ENCODE measurements at regions not wholly inside any gene's neighbourhood (a gene's known extent, or its start where the extent isn't known, plus 50 kb on each side); places are given as distances from the start of the nearest gene placed in this dataset.
"Not testable (repeated sequence)": the region's sequence is repeated elsewhere in the genome, so short reads cannot be mapped to it uniquely, and the experiment has no call there.

DNA sequence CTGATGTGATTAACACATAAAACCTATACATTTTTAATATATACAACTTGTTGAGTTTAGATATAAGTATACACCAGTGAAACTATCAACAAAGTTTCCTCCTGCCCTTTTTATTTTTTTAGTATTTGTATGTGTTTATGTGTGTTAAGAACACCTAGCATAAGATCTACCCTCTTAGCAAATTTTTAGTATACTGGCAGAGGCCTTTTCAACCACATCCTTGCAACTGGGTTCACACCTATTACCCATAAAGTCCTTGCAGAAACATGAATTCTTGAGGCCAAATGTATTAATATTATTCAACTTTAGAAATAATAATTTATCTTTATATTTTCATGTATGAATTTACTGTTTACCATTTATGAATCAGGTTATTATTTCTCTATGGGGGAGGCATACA is 119.7 kb upstream of the CRIM1 start:
- in situ Hi-C loops (cut with HindIII; ENCODE audit: low sequenced_read_pairs): no loop called here

DNA sequence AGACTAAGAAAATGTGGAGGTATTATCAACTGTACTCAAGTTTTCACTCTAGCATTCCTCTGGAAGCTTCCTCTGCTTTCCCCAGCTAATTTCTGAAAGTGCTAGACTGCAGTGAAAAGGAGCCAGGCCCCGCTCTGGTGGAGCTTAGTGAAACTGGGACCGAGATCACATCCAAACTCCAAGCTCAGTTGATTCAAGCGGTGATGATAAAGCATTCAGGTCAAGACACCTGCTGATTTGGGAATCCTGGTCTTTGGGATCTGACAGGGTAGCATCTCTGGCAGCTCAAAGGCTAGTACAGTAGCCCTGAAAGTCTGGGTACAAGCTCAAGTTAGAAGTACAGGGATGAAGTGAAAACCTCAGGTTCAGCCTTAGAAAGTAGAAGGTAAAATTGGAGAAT is 120.2 kb upstream of the CRIM1 start:
- in situ Hi-C loops (cut with HindIII; ENCODE audit: low sequenced_read_pairs): no loop called here

DNA sequence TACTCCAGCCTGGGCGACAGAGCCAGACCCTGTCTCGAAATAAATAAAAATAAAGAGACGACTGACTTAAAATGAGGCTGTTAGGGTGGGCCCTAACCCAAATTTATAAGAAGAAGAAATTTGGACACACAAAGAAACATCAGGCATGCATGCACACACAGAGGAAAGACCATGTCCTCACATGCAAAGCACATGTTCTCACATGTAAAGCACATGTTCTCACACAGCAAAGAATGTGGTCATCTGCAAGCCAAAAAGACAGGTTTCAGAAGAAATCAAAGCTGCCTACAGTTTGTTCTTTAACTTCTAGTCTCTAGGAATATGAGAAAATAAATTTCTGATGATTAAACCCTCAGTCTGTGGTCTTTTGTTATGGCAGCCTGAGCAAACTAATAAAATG is 132.3 kb upstream of the CRIM1 start:
- in situ Hi-C loops (cut with HindIII; ENCODE audit: low sequenced_read_pairs): no loop called here

- in situ Hi-C loops (cut with HindIII; ENCODE audit: low sequenced_read_pairs): no loop called here
Measured at GRCh38 chr2:36222485-36222884, 133.1 kb upstream of the CRIM1 start.

GRCh38 chr2:36214691-36215090 is 140.9 kb upstream of the CRIM1 start:
- in situ Hi-C loops (cut with HindIII; ENCODE audit: low sequenced_read_pairs): no loop called here

DNA sequence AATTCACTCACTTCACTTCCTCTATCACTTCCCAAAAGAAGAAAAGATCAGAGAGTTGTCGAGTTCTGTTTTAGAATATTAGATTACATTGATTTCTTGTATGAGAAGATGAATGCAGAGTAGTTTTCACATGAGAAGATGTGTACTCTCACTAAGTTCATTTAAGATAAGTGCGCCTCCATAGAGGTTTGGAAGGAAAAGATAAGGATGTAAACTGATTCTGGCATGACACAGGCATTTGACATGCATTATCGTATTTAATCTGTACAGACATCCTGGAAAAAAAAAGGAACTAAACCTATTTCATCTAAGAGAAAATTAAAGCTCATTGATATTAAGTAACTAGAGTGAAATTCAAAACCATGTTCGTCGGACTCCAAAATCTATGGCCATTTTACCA is 152.2 kb upstream of the CRIM1 start:
- in situ Hi-C loops (cut with HindIII; ENCODE audit: low sequenced_read_pairs): no loop called here

DNA sequence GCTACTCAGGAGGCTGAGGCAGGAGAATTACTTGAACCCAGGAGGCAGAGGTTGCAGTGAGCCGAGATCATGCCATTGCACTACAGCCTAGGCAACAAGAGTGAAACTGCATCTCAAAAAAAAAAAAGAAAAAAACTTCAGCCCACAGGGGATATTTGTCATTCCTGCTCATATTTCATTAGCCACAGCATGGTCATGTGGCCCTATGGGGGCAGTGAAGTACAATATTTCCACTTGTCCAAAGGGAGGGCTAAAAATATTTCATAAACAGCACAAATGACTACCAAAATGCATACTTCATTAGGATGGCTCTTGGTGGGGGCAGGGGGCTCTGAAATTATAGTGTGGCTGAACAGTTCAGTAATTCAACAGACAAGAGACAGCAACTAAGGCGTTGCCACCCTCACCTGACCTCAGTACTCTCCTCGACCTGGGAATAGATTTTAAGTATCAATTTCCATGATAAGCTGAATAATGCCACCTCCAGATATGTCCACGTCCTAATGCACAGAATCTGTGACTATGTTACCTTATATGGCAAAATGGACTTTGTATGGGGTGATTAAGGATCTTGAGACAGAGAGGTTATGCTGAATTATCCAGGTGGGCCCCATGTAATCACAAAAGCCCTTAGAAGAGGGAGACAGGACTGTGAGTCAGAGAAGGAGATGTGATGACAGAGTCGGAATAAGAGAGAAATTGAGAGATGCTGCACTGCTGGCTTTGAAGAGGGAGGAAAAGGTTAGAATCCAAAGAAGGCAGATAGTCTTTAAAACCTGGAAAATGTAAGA is 158.2 kb upstream of the CRIM1 start:
- in situ Hi-C loops (cut with HindIII; ENCODE audit: low sequenced_read_pairs): no loop called here

DNA sequence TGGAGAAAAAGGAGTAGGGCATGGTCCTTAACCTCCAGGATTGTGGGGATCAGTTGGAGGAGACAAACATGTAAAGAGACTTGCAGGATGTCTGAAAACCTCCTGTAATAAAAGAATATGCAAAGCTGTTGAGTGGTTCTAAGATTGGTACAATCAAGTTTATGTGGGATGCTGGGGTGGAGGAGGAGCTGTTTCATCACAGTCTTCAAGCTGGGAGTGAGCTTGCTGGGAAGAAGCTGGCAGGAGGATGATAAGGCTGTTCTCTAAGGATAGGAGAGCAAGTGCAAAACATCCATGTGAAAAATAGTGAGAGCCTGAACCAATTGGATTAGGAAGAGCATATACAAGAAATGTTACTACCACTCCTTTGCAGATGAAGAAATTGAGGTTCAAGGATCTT is 161.9 kb upstream of the CRIM1 start:
- in situ Hi-C loops (cut with HindIII; ENCODE audit: low sequenced_read_pairs): no loop called here

- in situ Hi-C loops (cut with HindIII; ENCODE audit: low sequenced_read_pairs): no loop called here
Measured at GRCh38 chr2:36192983-36193382, 162.6 kb upstream of the CRIM1 start.

DNA sequence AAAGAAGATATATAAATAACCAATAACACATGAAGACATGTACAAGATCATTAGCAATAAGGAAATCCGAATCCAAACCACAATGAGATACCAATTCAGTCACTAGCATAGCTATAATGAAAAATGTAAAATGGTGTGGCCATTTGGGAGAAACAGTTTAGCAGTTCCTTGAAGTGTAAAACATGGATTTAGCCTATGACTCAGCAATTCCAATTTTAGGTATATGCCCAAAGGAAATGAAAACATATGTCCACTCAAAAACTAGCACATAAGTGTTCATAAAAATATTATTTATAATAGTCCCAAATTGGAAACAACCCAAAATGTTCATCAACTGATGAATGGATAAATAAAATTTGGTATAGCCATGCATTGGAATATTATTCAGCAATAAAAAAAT is 165.5 kb upstream of the CRIM1 start:
- in situ Hi-C loops (cut with HindIII; ENCODE audit: low sequenced_read_pairs): no loop called here

DNA sequence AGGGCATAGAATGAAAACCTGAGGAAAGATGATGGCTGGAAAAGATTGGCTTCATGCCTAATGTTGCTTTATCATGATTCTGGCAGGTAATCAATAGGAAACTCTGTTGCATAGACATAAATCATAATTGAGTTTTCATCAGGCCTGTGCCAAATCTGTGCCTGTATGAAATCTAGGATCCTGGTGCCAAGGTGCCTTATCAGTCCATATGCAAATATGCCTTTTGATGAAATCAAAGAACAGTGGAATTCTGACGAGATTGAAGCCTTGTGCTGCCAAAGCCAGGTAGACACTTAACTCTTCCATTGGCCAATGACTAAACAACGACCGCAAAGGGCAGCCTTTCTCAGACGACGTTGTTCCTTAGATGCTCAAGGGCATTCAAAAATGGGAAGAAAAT is 170.0 kb upstream of the CRIM1 start:
- in situ Hi-C loops (cut with HindIII; ENCODE audit: low sequenced_read_pairs): no loop called here

DNA sequence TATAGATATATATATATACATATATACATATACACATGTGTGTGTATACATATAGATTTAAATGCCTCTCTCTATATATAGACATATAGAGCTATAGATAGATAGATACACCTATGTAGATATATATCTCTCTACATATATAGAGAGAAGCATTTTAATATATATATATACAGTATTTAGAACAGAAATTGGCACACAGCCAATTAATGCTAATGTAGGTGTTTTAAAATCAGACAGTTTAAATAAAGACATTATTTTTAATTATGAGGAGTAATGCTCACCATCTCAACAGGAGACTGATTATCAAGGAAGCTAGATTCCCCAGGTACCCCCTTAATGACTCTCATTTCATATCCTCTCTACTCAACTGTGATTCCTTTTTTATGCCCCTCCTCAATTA is 170.7 kb upstream of the CRIM1 start:
- in situ Hi-C loops (cut with HindIII; ENCODE audit: low sequenced_read_pairs): no loop called here

- in situ Hi-C loops (cut with HindIII; ENCODE audit: low sequenced_read_pairs): not testable (repeated sequence)
Measured at GRCh38 chr2:36180789-36181482, 174.6 kb upstream of the CRIM1 start.

DNA sequence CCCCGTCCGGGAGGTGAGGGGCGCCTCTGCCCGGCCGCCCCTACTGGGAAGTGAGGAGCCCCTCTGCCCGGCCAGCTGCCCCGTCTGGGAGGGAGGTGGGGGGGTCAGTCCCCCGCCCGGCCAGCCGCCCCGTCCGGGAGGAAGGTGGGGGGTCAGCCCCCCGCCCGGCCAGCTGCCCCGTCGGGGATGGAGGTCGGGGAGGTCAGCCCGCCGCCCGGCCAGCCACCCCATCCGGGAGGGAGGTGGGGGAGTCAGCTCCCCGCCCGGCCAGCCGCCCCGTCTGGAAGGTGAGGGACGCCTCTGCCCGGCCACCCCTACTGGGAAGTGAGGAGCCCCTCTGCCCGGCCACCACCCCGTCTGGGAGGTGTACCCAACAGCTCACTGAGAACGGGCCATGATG is 175.3 kb upstream of the CRIM1 start:
- in situ Hi-C loops (cut with HindIII; ENCODE audit: low sequenced_read_pairs): not testable (repeated sequence)

DNA sequence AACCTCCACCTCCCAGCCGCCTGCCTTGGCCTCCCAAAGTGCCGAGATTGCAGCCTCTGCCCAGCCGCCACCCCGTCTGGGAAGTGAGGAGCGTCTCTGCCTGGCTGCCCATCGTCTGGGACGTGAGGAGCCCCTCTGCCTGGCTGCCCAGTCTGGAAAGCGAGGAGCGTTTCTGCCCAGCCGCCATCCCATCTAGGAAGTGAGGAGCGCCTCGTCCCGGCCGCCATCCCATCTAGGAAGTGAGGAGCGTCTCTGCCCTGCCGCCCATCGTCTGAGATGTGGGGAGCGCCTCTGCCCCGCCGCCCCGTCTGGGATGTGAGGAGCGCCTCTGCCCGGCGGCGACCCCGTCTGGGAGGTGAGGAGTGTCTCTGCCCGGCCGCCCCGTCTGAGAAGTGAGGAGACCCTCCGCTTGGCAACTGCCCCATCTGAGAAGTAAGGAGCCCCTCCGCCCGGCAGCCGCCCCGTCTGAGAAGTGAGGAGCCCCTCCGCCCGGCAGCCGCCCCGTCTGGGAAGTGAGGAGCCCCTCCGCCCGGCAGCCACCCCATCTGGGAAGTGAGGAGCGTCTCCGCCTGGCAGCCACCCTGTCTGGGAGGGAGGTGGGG is 175.8 kb upstream of the CRIM1 start:
- in situ Hi-C loops (cut with HindIII; ENCODE audit: low sequenced_read_pairs): not testable (repeated sequence)

DNA sequence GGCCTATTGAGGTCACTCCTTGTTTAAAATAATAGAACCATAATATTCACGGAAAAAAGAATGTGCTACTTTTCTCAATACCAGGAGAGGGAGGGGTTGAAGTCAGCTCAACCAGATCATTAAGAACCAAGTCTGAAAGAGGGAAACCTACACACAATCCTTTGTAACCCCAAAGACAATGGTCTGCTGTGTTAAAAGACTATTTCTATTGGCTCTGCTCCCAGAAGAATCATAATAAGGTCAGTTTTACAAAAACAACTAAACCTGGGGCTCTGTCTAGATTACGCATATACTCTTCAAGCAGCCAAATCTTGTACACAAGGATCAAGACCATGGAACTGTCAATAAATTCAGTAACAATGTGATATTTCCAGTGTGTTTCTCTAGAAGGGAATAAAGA is 177.2 kb upstream of the CRIM1 start:
- in situ Hi-C loops (cut with HindIII; ENCODE audit: low sequenced_read_pairs): no loop called here

DNA sequence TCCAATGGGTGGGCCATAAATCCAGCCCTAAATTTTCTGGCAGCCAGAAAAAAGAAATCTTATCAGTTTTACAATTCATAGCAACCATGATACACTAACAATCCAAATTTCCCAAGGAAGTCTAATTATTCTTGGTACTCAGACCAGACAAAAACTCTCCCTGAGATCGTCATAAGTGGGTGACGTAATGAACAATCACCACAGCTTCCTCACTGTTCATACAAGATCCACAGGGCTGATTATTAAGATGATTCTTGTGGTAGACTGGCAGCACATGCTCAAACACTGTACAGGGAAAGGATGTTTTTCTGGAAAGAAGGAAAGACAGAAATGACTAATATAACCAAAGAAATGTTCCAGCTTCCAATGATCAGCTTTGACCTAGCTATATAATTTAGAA is 178.3 kb upstream of the CRIM1 start:
- in situ Hi-C loops (cut with HindIII; ENCODE audit: low sequenced_read_pairs): no loop called here

DNA sequence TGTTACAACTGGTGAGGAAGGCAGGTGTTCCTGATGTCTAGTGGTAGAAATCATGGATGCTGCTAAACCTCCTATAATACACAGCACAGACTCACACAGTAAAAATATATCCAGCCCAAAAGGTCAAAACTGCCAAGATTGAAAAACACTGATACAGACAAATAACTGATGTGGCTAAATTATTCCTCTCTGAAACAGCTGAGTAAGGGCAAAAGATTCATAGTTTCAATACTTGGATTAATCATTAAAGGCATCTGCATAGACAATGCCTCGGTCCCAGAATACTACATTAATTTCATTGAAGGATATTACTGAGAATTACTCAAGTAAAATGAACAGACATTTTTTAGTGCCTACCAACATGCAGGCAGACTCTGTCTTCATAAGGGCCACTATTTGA is 180.7 kb upstream of the CRIM1 start:
- in situ Hi-C loops (cut with HindIII; ENCODE audit: low sequenced_read_pairs): no loop called here

DNA sequence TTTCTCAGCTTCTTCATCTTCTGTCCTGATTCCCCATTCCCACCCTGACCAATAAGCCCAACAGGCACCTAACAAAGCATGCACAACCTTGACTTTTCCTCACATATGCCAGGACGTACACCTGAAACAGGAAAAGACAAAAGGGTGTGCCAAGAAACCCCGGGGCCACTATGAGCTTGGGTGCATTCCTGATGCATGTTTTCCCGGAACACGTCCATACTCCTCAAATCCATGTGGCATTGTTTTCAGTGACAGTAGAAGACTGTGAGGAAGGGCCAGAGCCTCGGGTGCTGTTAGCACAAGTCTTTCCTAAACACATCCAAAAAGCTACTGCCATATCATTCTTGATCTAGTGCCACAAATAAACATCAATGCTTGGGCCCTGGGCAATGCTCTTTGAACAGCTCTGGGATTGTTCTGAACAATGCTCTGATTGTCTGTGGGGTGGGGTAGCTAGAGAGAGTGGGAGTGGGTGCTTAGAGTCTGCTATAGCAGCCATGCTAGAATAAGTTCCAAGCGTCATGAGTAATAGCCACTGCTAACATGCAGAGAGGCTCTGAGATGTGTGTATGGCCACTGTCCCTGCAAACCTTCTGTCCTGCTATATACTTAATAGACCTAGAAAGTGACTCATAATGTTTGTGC is 181.7 kb upstream of the CRIM1 start:
- in situ Hi-C loops (cut with HindIII; ENCODE audit: low sequenced_read_pairs): no loop called here

GRCh38 chr2:36172824-36173223 is 182.8 kb upstream of the CRIM1 start:
- in situ Hi-C loops (cut with HindIII; ENCODE audit: low sequenced_read_pairs): no loop called here

- in situ Hi-C loops (cut with HindIII; ENCODE audit: low sequenced_read_pairs): no loop called here
Measured at GRCh38 chr2:36170805-36171204, 184.8 kb upstream of the CRIM1 start.

- in situ Hi-C loops (cut with HindIII; ENCODE audit: low sequenced_read_pairs): no loop called here
Measured at GRCh38 chr2:36169843-36170242, 185.7 kb upstream of the CRIM1 start.

Data from DLD1 (cell line).